Activated naive CD4-positive, alpha-beta T cell treated with anti-CD3 and anti-CD28 coated beads for 36 hours (primary cell): ENCODE measurements at regions not wholly inside any gene's neighbourhood (a gene's known extent, or its start where the extent isn't known, plus 50 kb on each side); places are given as distances from the start of the nearest gene placed in this dataset.

Source experiments
- CTCF ChIA-PET: fragments of 350-600 bp; sonication (Branson Sonifier 250); formaldehyde crosslinking; loops from one replicate; lab custom pipeline; 2021; ENCODE audit warnings: antibody characterized with exemption; lab: Charles Lee
- DNase-seq: peaks from one replicate; pipeline ENCODE4 v3.0.0-alpha.2; 2020
- H3K27ac Mint-ChIP-seq: one replicate; pipeline ENCODE4 v1.8.0; 2021; ENCODE audit warnings: mild to moderate bottlenecking, mixed read lengths
- H3K27me3 Mint-ChIP-seq: one replicate; pipeline ENCODE4 v1.8.0; 2021; ENCODE audit warnings: low read depth, mixed read lengths
- H3K36me3 Mint-ChIP-seq: one replicate; pipeline ENCODE4 v1.8.0; 2021; ENCODE audit warnings: low read depth, mixed read lengths
- H3K4me1 Mint-ChIP-seq: one replicate; pipeline ENCODE4 v1.8.0; 2021; ENCODE audit warnings: low read depth, mixed read lengths
- H3K4me3 Mint-ChIP-seq: one replicate; pipeline ENCODE4 v1.8.0; 2021; ENCODE audit warnings: mild to moderate bottlenecking, moderate library complexity, mixed read lengths
- H3K9me3 Mint-ChIP-seq: one replicate; pipeline ENCODE4 v1.8.0; 2021; ENCODE audit warnings: mixed read lengths
- intact Hi-C: fragments of 100-400 bp; cut with micrococcal nuclease; formaldehyde crosslinking; loops from one replicate; pipeline ENCODE4 v1.15.1; 2023

GRCh38 chr6:2439632-2440031 is 194.2 kb upstream of the GMDS start:
- CTCF ChIA-PET, result no interaction called here
- H3K9me3 Mint-ChIP-seq, result no peaks in the 10 kb centered on the region
- H3K27ac Mint-ChIP-seq, result no peak overlapping the region
- H3K4me1 Mint-ChIP-seq, result no peaks in the 10 kb centered on the region
- no peaks in the 10 kb centered on the region for H3K27me3 Mint-ChIP-seq
- H3K36me3 Mint-ChIP-seq, result no peaks in the 10 kb centered on the region
- intact Hi-C loops, result no loop called here
- no peak for DNase-seq
- no peak overlapping the region for H3K4me3 Mint-ChIP-seq

GRCh38 chr6:2439082-2439481 is 193.7 kb upstream of the GMDS start:
- no peak overlapping the region for H3K27ac Mint-ChIP-seq
- no peaks in the 10 kb centered on the region for H3K4me1 Mint-ChIP-seq
- no peaks in the 10 kb centered on the region for H3K27me3 Mint-ChIP-seq
- no peak for DNase-seq
- no peaks in the 10 kb centered on the region for H3K36me3 Mint-ChIP-seq
- CTCF ChIA-PET, result interaction anchor here (1.0 kb wide), 1 partner anchor 10 kb away, joined by 5 read pairs; no protein-coding TSS in a partner anchor
- intact Hi-C loops, result no loop called here
- H3K9me3 Mint-ChIP-seq, result no peaks in the 10 kb centered on the region
- no peak overlapping the region for H3K4me3 Mint-ChIP-seq

GRCh38 chr6:2436410-2437154 is 191.2 kb upstream of the GMDS start:
- CTCF ChIA-PET, result no interaction called here
- Mint-ChIP-seq H3K4me3 (no peak overlapping the region), H3K27ac (no peak overlapping the region), H3K9me3 (no peaks in the 10 kb centered on the region), H3K36me3 (no peaks in the 10 kb centered on the region), H3K4me1 (no peaks in the 10 kb centered on the region), H3K27me3 (no peaks in the 10 kb centered on the region)
- intact Hi-C loops, result no loop called here
- no peak for DNase-seq

- CTCF ChIA-PET, result interaction anchor here (1.3 kb wide), 1 partner anchor 199 kb away, joined by 4 read pairs; no protein-coding TSS in a partner anchor
- Mint-ChIP-seq H3K9me3 (no peaks in the 10 kb centered on the region), H3K27ac (no peak overlapping the region), H3K27me3 (no peaks in the 10 kb centered on the region), H3K36me3 (no peaks in the 10 kb centered on the region), H3K4me3 (no peak overlapping the region), H3K4me1 (no peaks in the 10 kb centered on the region)
- DNase-seq, result no peak
- intact Hi-C loops, result no loop called here
Observed at GRCh38 chr6:2435323-2435722, 189.9 kb upstream of the GMDS start.

- intact Hi-C loops, result no loop called here
- no peaks in the 10 kb centered on the region for H3K36me3 Mint-ChIP-seq
- CTCF ChIA-PET, result interaction anchor here (1.3 kb wide), 1 partner anchor 199 kb away, joined by 4 read pairs; no protein-coding TSS in a partner anchor
- no peaks in the 10 kb centered on the region for H3K4me1 Mint-ChIP-seq
- H3K9me3 Mint-ChIP-seq, result no peaks in the 10 kb centered on the region
- DNase-seq, result no peak
- no peaks in the 10 kb centered on the region for H3K27me3 Mint-ChIP-seq
- H3K27ac Mint-ChIP-seq, result no peak overlapping the region
- no peak overlapping the region for H3K4me3 Mint-ChIP-seq
Observed at GRCh38 chr6:2434912-2435311, 189.5 kb upstream of the GMDS start.

GRCh38 chr6:2434116-2434515 is 188.7 kb upstream of the GMDS start:
- Mint-ChIP-seq H3K27me3 (no peaks in the 10 kb centered on the region), H3K4me1 (no peaks in the 10 kb centered on the region), H3K4me3 (no peak overlapping the region), H3K9me3 (no peaks in the 10 kb centered on the region), H3K27ac (no peak overlapping the region), H3K36me3 (no peaks in the 10 kb centered on the region)
- no peak for DNase-seq
- intact Hi-C loops, result no loop called here
- CTCF ChIA-PET, result no interaction called here

- CTCF ChIA-PET, result interaction anchor here (0.6 kb wide), 1 partner anchor 201 kb away, joined by 3 read pairs; no protein-coding TSS in a partner anchor
- Mint-ChIP-seq H3K9me3 (no peaks in the 10 kb centered on the region), H3K36me3 (no peaks in the 10 kb centered on the region), H3K4me3 (no peak overlapping the region), H3K27me3 (no peaks in the 10 kb centered on the region), H3K27ac (no peak overlapping the region), H3K4me1 (no peaks in the 10 kb centered on the region)
- no peak for DNase-seq
- intact Hi-C loops, result no loop called here
Observed at GRCh38 chr6:2433711-2434110, 188.3 kb upstream of the GMDS start.

GRCh38 chr6:2433266-2433665 is 187.9 kb upstream of the GMDS start:
- no peaks in the 10 kb centered on the region for H3K36me3 Mint-ChIP-seq
- H3K4me1 Mint-ChIP-seq, result no peaks in the 10 kb centered on the region
- no peak for DNase-seq
- intact Hi-C loops, result no loop called here
- H3K4me3 Mint-ChIP-seq, result no peak overlapping the region
- no peak overlapping the region for H3K27ac Mint-ChIP-seq
- H3K9me3 Mint-ChIP-seq, result no peaks in the 10 kb centered on the region
- no peaks in the 10 kb centered on the region for H3K27me3 Mint-ChIP-seq
- CTCF ChIA-PET, result interaction anchor here (0.6 kb wide), 1 partner anchor 202 kb away, joined by 3 read pairs; no protein-coding TSS in a partner anchor

- Mint-ChIP-seq H3K9me3 (no peaks in the 10 kb centered on the region), H3K27ac (no peak overlapping the region), H3K4me1 (no peaks in the 10 kb centered on the region), H3K4me3 (no peak overlapping the region), H3K27me3 (no peaks in the 10 kb centered on the region), H3K36me3 (no peaks in the 10 kb centered on the region)
- CTCF ChIA-PET, result interaction anchor here (0.6 to 0.9 kb wide), 3 partner anchors 203 to 418 kb away, joined by 3 to 4 read pairs (median 3); no protein-coding TSS in a partner anchor
- intact Hi-C loops, result no loop called here
- DNase-seq, result no peak
Observed at GRCh38 chr6:2432292-2432691, 186.9 kb upstream of the GMDS start.

- CTCF ChIA-PET, result no interaction called here
- no peak for DNase-seq
- H3K36me3 Mint-ChIP-seq, result no peaks in the 10 kb centered on the region
Observed at GRCh38 chr6:2430612-2431011, 185.2 kb upstream of the GMDS start.

GRCh38 chr6:2429460-2429859 is 184.1 kb upstream of the GMDS start:
- H3K9me3 Mint-ChIP-seq, result no peaks in the 10 kb centered on the region
- H3K27ac Mint-ChIP-seq, result no peak overlapping the region
- H3K27me3 Mint-ChIP-seq, result no peaks in the 10 kb centered on the region
- no peaks in the 10 kb centered on the region for H3K36me3 Mint-ChIP-seq
- CTCF ChIA-PET, result no interaction called here
- no peak overlapping the region for H3K4me3 Mint-ChIP-seq
- intact Hi-C loops, result no loop called here
- DNase-seq, result no peak
- no peaks in the 10 kb centered on the region for H3K4me1 Mint-ChIP-seq

More at GRCh38 chr6:2430612-2431011, 185.2 kb upstream of the GMDS start:
- no peaks in the 10 kb centered on the region for H3K27me3 Mint-ChIP-seq
- no peaks in the 10 kb centered on the region for H3K4me1 Mint-ChIP-seq
- no peak overlapping the region for H3K27ac Mint-ChIP-seq
- no peaks in the 10 kb centered on the region for H3K9me3 Mint-ChIP-seq
- intact Hi-C loops, result no loop called here
- no peak overlapping the region for H3K4me3 Mint-ChIP-seq

GRCh38 chr6:2429032-2429431 is 183.6 kb upstream of the GMDS start:
- intact Hi-C loops, result no loop called here
- H3K4me3 Mint-ChIP-seq, result no peak overlapping the region

More at GRCh38 chr6:2429032-2429431, 183.6 kb upstream of the GMDS start:
- H3K27ac Mint-ChIP-seq, result no peak overlapping the region
- CTCF ChIA-PET, result no interaction called here
- no peaks in the 10 kb centered on the region for H3K4me1 Mint-ChIP-seq
- DNase-seq, result no peak
- no peaks in the 10 kb centered on the region for H3K9me3 Mint-ChIP-seq
- no peaks in the 10 kb centered on the region for H3K27me3 Mint-ChIP-seq
- H3K36me3 Mint-ChIP-seq, result no peaks in the 10 kb centered on the region
